ENCODE measurements at regions not wholly inside any gene's neighbourhood (a gene's known extent, or its start where the extent isn't known, plus 50 kb on each side); places are given as distances from the start of the nearest gene placed in this dataset.
A peak's percentile ranks its signal among the peaks of the same experiment; 100 is the strongest.
"Not testable (repeated sequence)": the region's sequence is repeated elsewhere in the genome, so short reads cannot be mapped to it uniquely, and the experiment has no call there.

- DNase-seq (ENCODE audit: low read depth in 2 of 2) = no peak
These were observed 104.1 kb downstream of the GPR85 start for GRCh38 chr7:112982441-112983063.

GRCh38 chr7:112981966-112982365 is 104.7 kb downstream of the GPR85 start:
- no peak for DNase-seq (ENCODE audit: low read depth in 2 of 2)

GRCh38 chr7:112979055-112979454 is 107.6 kb downstream of the GPR85 start:
- DNase-seq (ENCODE audit: low read depth in 2 of 2) = not testable (repeated sequence)

- DNase-seq (ENCODE audit: low read depth in 2 of 2) = not testable (repeated sequence)
These were observed 109.2 kb downstream of the GPR85 start for GRCh38 chr7:112977244-112977955.

GRCh38 chr7:112970771-112971170 is 115.9 kb downstream of the GPR85 start:
- no peak for DNase-seq (ENCODE audit: low read depth in 2 of 2)

- DNase-seq (ENCODE audit: low read depth in 2 of 2) = no peak
These were observed 116.7 kb downstream of the GPR85 start for GRCh38 chr7:112969946-112970345.

GRCh38 chr7:112965506-112965905 is 121.1 kb downstream of the GPR85 start:
- DNase-seq (ENCODE audit: low read depth in 2 of 2) = no peak

GRCh38 chr7:112963634-112964033 is 123.0 kb downstream of the GPR85 start:
- no peak for DNase-seq (ENCODE audit: low read depth in 2 of 2)

GRCh38 chr7:112962815-112963214 is 123.8 kb downstream of the GPR85 start:
- DNase-seq (ENCODE audit: low read depth in 2 of 2) = no peak

GRCh38 chr7:112959276-112959675 is 127.4 kb downstream of the GPR85 start:
- DNase-seq (ENCODE audit: low read depth in 2 of 2) = no peak

GRCh38 chr7:112958775-112959174 is 127.9 kb downstream of the GPR85 start:
- no peak for DNase-seq (ENCODE audit: low read depth in 2 of 2)

GRCh38 chr7:112957901-112958300 is 128.7 kb downstream of the GPR85 start:
- DNase-seq (ENCODE audit: low read depth in 2 of 2) = no peak

GRCh38 chr7:112953031-112953430 is 133.6 kb downstream of the GPR85 start:
- DNase-seq (ENCODE audit: low read depth in 2 of 2) = not testable (repeated sequence)

GRCh38 chr7:112951070-112951469 is 135.6 kb downstream of the GPR85 start:
- no peak for DNase-seq (ENCODE audit: low read depth in 2 of 2)

- DNase-seq (ENCODE audit: low read depth in 2 of 2) = not testable (repeated sequence)
These were observed 136.9 kb downstream of the GPR85 start for GRCh38 chr7:112949682-112950081.

- no peak for DNase-seq (ENCODE audit: low read depth in 2 of 2)
These were observed 140.3 kb downstream of the GPR85 start for GRCh38 chr7:112946350-112946749.

GRCh38 chr7:112945046-112945445 is 141.6 kb downstream of the GPR85 start:
- DNase-seq (ENCODE audit: low read depth in 2 of 2) = no peak

- DNase-seq (ENCODE audit: low read depth in 2 of 2) = no peak
These were observed 143.6 kb downstream of the GPR85 start for GRCh38 chr7:112942981-112943380.

- DNase-seq (ENCODE audit: low read depth in 2 of 2) = not testable (repeated sequence)
These were observed 144.5 kb downstream of the GPR85 start for GRCh38 chr7:112942125-112942524.

- no peak for DNase-seq (ENCODE audit: low read depth in 2 of 2)
These were observed 146.3 kb downstream of the GPR85 start for GRCh38 chr7:112940314-112940732.

GRCh38 chr7:112939574-112940313 is 146.9 kb downstream of the GPR85 start:
- peak; percentile 99 for DNase-seq (ENCODE audit: low read depth in 2 of 2)

GRCh38 chr7:112938863-112939573 is 147.6 kb downstream of the GPR85 start:
- no peak for DNase-seq (ENCODE audit: low read depth in 2 of 2)
